GM18508 (cell line): ENCODE measurements at regions not wholly inside any gene's neighbourhood (a gene's known extent, or its start where the extent isn't known, plus 50 kb on each side); places are given as distances from the start of the nearest gene placed in this dataset.

Source experiments
- ATAC-seq: cut with Tn5 transposase; IDR thresholded peaks from one replicate; pipeline ENCODE4 v1.9.1; 2021; ENCODE audit warnings: moderate number of reproducible peaks; ENCODE audit not compliant: insufficient read depth, unreplicated experiment

DNA sequence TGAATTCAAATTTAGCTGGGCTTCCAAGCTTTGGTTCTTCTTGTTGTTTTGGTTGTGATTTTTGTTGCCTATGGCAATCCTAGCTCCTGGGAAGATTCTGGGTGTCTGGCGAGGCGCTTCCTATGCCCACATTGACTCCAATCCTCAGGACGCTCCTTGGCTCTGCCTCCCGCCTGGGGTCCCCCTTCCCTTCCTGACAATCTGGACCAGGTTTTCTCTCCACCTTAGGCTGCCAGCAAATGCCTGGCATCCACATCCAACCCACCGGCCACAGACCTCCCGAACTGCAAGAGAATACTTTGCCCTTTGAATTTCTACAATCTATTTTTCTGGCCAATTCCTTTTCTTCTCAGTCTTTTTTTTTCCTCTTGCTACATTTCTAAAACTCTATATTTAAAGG is 186.9 kb upstream of the UBL3 start:
- no peak for ATAC-seq

GRCh38 chr13:30034458-30034795 is 184.0 kb upstream of the UBL3 start:
- ATAC-seq = no peak

GRCh38 chr13:30033681-30034457 is 183.5 kb upstream of the UBL3 start:
- no peak for ATAC-seq

- ATAC-seq = no peak
Observed at GRCh38 chr13:30032263-30032662, 181.8 kb upstream of the UBL3 start.

DNA sequence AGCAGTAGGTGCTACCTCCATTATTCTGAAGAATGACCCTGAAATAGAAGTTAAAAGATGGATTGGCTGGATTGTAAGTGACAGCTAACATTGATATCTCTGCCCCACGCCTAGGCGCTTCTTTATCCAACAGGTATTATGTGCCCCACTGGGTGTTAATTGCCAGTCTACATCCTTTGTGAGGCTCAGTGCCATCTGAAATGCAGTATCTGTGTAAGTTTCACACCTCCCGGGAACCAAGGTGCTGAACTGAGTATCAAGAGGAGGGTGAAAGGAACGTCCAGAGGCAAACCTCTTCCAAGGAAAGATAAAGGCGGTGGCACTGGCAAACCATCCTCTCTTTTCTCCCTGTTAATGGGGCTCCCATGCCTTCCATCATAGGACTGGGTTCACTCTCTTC is 181.1 kb upstream of the UBL3 start:
- no peak for ATAC-seq

DNA sequence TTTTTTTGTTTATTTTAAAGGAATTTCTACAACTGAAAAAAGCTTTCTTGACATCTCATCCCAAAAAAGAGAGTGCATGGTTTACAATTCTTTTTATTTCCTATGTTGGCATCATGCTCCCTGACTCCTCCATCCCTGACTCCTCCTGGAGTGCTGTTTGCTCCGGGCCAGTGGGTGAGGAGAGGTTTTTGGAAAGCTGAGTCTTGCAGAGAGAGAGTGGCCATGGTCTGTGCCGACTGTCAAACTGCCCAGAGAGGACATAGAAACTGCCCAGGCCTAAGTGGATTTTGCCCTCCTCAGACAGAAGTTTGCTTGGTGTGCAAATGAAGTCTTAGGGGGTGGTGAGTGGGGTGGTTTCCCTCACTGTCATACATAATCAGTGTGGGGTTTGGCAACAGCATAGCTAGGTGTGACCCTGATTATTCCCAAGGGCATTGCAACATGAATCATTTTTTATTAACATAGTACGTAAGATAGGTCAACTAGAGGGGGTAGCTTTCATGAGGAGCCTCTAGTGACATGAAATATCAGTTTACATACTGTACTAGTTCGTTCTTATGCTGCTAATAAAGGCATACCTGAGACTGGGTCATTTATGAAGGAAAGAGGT is 179.8 kb upstream of the UBL3 start:
- ATAC-seq = no peak

GRCh38 chr13:30027569-30028455 is 177.4 kb upstream of the UBL3 start:
- ATAC-seq = no peak

- ATAC-seq = no peak
Observed at GRCh38 chr13:30026909-30027308, 176.5 kb upstream of the UBL3 start.

- ATAC-seq = no peak
Observed at GRCh38 chr13:30026093-30026492, 175.7 kb upstream of the UBL3 start.

- no peak for ATAC-seq
Observed at GRCh38 chr13:30025351-30025750, 174.9 kb upstream of the UBL3 start.

DNA sequence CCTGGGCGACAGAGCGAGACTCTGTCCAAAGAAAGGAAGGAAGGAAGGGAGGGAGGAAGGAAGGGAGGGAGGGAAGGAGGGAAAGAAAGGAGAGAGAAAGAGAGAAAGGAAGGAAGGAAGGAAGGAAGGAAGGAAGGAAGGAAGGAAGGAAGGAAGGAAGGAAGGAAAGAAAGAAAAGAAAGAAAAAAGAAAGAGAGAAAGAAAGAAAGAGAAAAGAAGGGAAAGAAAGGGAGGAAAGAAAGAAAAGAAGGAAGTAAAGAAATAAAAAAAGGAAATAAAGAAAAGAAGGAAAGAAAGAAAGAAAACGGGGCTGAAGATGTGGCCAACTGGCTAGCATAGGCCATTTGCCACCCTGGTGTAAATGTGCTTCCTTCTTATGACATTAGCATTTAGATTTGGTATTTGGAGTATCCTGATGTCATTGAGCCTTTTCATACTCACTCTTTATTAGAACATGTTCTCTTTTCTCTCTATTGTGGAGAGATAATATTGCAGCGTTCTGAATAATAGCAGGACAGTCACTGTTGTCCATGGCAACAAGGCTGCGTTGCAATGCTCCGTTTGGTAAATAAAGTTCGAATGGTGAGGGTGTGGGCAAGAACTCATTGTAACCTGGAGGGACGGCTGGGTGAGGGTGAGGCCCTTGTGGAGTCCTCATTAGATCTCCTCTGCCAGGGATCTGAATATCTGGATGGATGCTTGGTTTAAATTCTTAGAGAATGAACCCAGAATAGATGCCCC is 173.9 kb upstream of the UBL3 start:
- no peak for ATAC-seq

- no peak for ATAC-seq
Observed at GRCh38 chr13:30023196-30023895, 172.9 kb upstream of the UBL3 start.

- ATAC-seq = no peak
Observed at GRCh38 chr13:30022796-30023195, 172.4 kb upstream of the UBL3 start.

DNA sequence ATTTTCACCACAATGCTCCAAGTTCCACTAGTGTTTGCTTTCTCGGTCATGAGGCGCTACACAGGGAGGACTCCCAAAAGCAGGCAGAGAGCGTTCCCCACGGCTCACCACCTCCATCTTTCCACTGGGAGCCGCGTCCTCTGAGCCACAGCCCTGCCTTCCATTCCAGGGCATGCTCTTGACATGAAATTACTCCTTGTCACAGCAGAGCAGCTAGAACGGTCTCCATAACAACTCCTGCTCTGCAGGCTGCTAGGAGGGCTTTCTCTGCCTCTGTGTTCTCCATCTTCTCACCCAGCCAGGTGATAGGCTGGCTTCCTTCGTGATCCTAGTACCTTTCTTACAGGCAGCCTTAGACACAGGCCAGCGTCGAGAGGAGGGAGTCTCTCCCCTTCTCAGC is 171.8 kb upstream of the UBL3 start:
- ATAC-seq = no peak

- ATAC-seq = no peak
Observed at GRCh38 chr13:30021611-30022010, 171.2 kb upstream of the UBL3 start.

DNA sequence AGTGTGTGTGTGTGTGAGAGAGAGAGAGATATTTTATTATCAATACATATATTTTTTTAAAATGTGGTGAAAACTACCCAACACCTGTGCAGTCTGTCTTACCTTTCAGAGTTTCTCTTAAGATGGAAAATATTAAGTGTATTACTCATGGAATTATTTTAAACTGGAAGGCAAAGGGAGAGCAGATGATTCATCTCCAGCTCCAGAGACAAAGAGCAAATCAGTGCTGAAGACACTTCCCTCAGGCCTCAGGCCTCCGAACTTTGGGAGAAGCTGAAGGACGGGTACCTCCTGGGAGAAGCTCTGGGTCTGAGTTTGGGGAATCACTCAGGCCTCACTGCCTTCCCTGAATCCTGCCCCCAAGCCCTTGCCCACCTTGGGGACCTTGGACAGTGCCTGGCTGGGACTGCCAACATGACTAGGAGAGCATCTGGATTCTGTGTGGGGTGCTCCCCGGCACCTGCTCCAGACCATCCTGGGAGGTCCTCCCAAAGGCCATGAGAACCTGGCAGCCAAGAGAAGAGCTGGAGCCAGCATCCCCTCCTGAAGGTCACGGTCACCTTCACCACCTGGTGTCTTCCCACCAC is 170.4 kb upstream of the UBL3 start:
- no peak for ATAC-seq

- ATAC-seq = no peak
Observed at GRCh38 chr13:30019648-30020626, 169.5 kb upstream of the UBL3 start.

DNA sequence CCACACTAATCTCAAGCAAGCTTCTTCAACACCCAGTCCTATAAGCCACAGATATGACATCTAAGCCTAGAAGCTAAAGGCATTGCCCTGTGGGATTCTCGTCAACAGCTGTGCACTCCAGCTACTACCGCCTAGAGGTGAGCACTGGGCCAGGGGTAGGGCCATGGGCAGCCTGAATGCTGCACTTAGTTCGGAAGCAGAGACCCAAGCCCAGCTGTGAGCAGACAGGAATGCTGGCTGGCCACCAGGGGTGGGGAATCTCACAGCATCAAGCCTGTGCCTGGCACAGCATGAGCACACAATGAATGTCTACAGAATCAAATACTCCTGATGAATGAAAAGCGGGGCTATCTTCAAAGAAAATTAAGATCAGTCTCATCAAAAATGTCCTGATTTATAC is 167.5 kb upstream of the UBL3 start:
- ATAC-seq = no peak

- no peak for ATAC-seq
Observed at GRCh38 chr13:30016398-30016797, 166.0 kb upstream of the UBL3 start.
